ENCODE measurements at regions not wholly inside any gene's neighbourhood (a gene's known extent, or its start where the extent isn't known, plus 50 kb on each side); places are given as distances from the start of the nearest gene placed in this dataset.

DNA sequence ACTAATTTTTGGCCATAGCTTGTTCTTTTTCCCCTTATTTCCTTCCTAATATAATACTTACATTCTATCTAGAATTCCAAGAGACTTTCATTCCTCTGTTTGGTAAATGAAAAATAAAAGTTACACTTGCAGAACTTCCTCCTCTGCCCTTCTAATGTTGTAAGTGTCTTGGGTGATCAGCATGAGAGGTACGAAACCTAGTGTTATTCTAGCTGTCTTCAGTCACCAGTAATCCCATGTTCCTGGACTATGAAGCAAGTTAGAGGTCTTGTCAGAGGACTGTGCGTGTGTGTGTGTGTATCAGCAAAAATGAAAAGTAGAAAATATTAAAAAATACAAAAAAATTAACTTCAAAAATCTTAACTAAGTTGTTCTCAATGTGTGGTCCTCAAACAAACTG lies 307.0 kb downstream of the SPRY2 start:
- TF ChIP-seq POLR2AphosphoS5 (IDR thresholded peaks at IDR 0.05) (no peak), POLR2A (IDR thresholded peaks at IDR 0.05) (no peak)
- TF ChIP-seq, protein P1, sequence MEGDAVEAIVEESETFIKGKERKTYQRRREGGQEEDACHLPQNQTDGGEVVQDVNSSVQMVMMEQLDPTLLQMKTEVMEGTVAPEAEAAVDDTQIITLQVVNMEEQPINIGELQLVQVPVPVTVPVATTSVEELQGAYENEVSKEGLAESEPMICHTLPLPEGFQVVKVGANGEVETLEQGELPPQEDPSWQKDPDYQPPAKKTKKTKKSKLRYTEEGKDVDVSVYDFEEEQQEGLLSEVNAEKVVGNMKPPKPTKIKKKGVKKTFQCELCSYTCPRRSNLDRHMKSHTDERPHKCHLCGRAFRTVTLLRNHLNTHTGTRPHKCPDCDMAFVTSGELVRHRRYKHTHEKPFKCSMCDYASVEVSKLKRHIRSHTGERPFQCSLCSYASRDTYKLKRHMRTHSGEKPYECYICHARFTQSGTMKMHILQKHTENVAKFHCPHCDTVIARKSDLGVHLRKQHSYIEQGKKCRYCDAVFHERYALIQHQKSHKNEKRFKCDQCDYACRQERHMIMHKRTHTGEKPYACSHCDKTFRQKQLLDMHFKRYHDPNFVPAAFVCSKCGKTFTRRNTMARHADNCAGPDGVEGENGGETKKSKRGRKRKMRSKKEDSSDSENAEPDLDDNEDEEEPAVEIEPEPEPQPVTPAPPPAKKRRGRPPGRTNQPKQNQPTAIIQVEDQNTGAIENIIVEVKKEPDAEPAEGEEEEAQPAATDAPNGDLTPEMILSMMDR (IDR thresholded peaks at IDR 0.05), result no peak
- intact Hi-C loops (cut with DNase I), result no loop called here
- WGBS, result 89% methylated on average over 2 of the region's 2 CpGs
- no peak for DNase-seq (ENCODE audit: low spot score)
- H3K27me3 ChIP-seq (replicated peaks; ENCODE audit: insufficient read depth), result no peaks in the 10 kb centered on the region
- no peaks in the 10 kb centered on the region for H3K4me1 ChIP-seq (replicated peaks)
- no peaks in the 10 kb centered on the region for H3K9me3 ChIP-seq
- H3K27ac ChIP-seq, result no peak overlapping the region
- H3K36me3 ChIP-seq, result no peaks in the 10 kb centered on the region
- no peak overlapping the region for H3K4me3 ChIP-seq

DNA sequence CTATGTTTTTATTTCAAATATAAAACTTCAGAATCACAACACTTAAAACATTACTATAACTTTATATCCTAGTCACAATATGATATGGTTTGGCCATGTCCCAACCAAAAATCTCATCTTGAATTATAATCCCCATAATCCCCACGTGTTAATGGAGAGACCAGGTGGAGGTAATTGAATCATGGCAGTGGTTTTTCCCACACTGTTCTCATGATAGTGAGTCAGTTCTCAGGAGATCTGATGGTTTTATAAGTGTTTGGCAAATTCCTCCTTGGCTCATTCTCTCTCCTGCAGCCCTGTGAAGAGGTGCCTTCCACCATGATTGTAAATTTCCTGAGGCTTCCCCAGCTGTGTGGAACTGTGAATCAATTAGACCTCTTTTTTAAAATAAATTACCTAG lies 307.6 kb downstream of the SPRY2 start:
- intact Hi-C loops (cut with DNase I), result no loop called here
- no peaks in the 10 kb centered on the region for H3K27me3 ChIP-seq (replicated peaks; ENCODE audit: insufficient read depth)
- no peaks in the 10 kb centered on the region for H3K36me3 ChIP-seq
- TF ChIP-seq POLR2A (IDR thresholded peaks at IDR 0.05) (no peak), POLR2AphosphoS5 (IDR thresholded peaks at IDR 0.05) (no peak)
- TF ChIP-seq, protein P1 (IDR thresholded peaks at IDR 0.05), result no peak
- H3K4me3 ChIP-seq, result no peak overlapping the region
- DNase-seq (ENCODE audit: low spot score), result no peak
- WGBS, result 67% methylated on average over 1 of the region's 1 CpG
- no peak overlapping the region for H3K27ac ChIP-seq
- H3K9me3 ChIP-seq, result no peaks in the 10 kb centered on the region
- H3K4me1 ChIP-seq (replicated peaks), result no peaks in the 10 kb centered on the region

DNA sequence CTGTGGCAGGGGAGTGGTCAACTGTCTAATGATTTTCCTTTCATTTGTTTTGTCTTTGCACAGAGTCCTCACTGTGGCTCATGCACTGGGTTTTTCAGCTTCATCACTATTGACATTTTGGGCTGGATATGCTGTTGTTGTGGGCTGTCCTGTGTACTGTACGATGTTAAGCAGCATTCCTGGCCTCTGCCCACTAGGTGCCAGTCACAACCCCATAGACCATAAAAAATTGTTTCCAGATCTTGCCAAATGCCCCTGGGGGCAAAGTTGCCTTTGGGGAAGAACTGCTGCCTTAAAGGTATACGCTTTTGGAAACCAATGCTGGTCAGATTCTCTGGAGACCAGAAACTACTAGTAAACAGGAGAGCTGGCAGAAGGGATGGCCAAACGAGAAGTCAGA lies 310.4 kb downstream of the SPRY2 start:
- Histone ChIP-seq H3K27ac (no peak overlapping the region), H3K4me1 (replicated peaks) (no peaks in the 10 kb centered on the region), H3K4me3 (no peak overlapping the region), H3K36me3 (no peaks in the 10 kb centered on the region), H3K27me3 (replicated peaks; ENCODE audit: insufficient read depth) (no peaks in the 10 kb centered on the region), H3K9me3 (no peaks in the 10 kb centered on the region)
- WGBS, result 49% methylated on average over 3 of the region's 3 CpGs
- TF ChIP-seq POLR2A (IDR thresholded peaks at IDR 0.05) (no peak), POLR2AphosphoS5 (IDR thresholded peaks at IDR 0.05) (no peak)
- TF ChIP-seq, protein P1 (IDR thresholded peaks at IDR 0.05), result no peak
- no peak for DNase-seq (ENCODE audit: low spot score)
- intact Hi-C loops (cut with DNase I), result no loop called here

DNA sequence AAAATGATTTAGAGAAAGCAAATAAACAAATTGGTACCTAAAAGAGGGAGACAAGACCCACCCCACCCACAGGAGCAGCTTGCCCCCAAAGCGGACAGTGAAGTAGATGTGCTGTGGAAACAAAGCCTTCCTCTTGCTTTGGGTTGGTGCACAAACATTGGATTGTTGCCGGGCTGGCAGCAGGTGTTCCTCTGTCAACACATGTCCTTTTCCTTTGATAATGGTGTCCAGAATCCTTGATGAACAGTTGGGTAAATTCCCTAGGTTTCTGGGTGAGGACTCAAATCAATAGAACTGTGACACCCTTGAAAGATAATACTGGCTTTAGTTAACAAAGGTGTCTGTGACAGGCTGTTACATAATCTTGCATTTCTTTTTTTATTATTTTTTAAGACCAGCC lies 311.8 kb downstream of the SPRY2 start:
- H3K27me3 ChIP-seq (replicated peaks; ENCODE audit: insufficient read depth), result no peaks in the 10 kb centered on the region
- TF ChIP-seq POLR2A (IDR thresholded peaks at IDR 0.05), result no peak
- TF ChIP-seq, protein P1 (IDR thresholded peaks at IDR 0.05), result no peak
- TF ChIP-seq POLR2AphosphoS5 (IDR thresholded peaks at IDR 0.05), result no peak
- H3K4me3 ChIP-seq, result no peak overlapping the region
- no peaks in the 10 kb centered on the region for H3K9me3 ChIP-seq
- no peak overlapping the region for H3K27ac ChIP-seq
- intact Hi-C loops (cut with DNase I), result no loop called here
- no peak for DNase-seq (ENCODE audit: low spot score)
- no peaks in the 10 kb centered on the region for H3K4me1 ChIP-seq (replicated peaks)
- H3K36me3 ChIP-seq, result no peaks in the 10 kb centered on the region
- WGBS, result 59% methylated on average over 2 of the region's 2 CpGs

DNA sequence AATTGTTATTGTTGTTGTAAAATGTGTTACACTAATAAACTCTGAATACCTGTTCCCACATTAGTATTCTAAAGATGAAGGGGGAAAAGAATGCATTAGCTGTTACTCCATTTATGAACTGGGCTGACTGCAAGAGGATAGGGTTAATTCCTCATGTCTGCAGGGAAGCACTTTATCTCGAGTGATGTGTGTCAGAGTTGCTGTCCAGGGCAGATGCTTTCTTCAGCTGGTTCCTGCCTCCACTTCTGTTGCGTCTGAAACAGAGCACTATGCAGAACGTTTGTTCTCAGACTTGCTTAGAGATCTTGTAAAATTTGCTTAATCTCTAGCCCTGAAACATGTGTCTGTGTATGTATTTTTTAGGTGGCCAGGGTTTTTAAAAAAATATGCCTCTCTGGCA lies 318.8 kb downstream of the SPRY2 start:
- TF ChIP-seq POLR2A (IDR thresholded peaks at IDR 0.05), result no peak
- no peak for TF ChIP-seq POLR2AphosphoS5 (IDR thresholded peaks at IDR 0.05)
- TF ChIP-seq, protein P1 (IDR thresholded peaks at IDR 0.05), result no peak

More for the DNA sequence above, 318.8 kb downstream of the SPRY2 start:
- Histone ChIP-seq H3K4me3 (no peak overlapping the region), H3K27ac (no peak overlapping the region), H3K36me3 (no peaks in the 10 kb centered on the region), H3K9me3 (no peaks in the 10 kb centered on the region), H3K4me1 (replicated peaks) (no peaks in the 10 kb centered on the region), H3K27me3 (replicated peaks; ENCODE audit: insufficient read depth) (no peaks in the 10 kb centered on the region)
- intact Hi-C loops (cut with DNase I), result no loop called here
- WGBS, result 29% methylated on average over 3 of the region's 3 CpGs
- DNase-seq (ENCODE audit: low spot score), result no peak

Measured in prostate gland (tissue), 2 donors.